Astrocyte (in vitro differentiated cells and primary cell): ENCODE measurements at regions not wholly inside any gene's neighbourhood (a gene's known extent, or its start where the extent isn't known, plus 50 kb on each side); places are given as distances from the start of the nearest gene placed in this dataset.
A peak's percentile ranks its signal among the peaks of the same experiment; 100 is the strongest.

Source experiments
- DNase-seq: peaks from one replicate; pipeline ENCODE4 v3.0.0-alpha.2; 2010; ENCODE audit warnings: low read depth
- FAIRE-seq: peaks from 2 replicates; lab custom pipeline; 2011; peaks lifted over from hg19 to GRCh38; lab: Jason Lieb, UNC
- H2AFZ ChIP-seq: 2 replicates; pipeline ENCODE4 v1.6.0; 2012; ENCODE audit warnings: low read depth, low read length, inconsistent platforms
- H3K27ac ChIP-seq: 2 replicates; pipeline ENCODE4 v1.5.1; 2011; ENCODE audit warnings: low read depth, low read length, inconsistent platforms
- H3K27me3 ChIP-seq: 2 replicates; pipeline ENCODE4 v1.6.0; 2011; ENCODE audit warnings: low read length, inconsistent platforms; ENCODE audit not compliant: insufficient read depth
- H3K36me3 ChIP-seq: 2 replicates; pipeline ENCODE4 v1.5.1; 2011; ENCODE audit warnings: low read length, inconsistent platforms; ENCODE audit not compliant: insufficient read depth
- H3K4me1 ChIP-seq: 2 replicates; pipeline ENCODE4 v1.5.1; 2011; ENCODE audit warnings: low read length, inconsistent platforms; ENCODE audit not compliant: insufficient read depth
- H3K4me2 ChIP-seq: 2 replicates; pipeline ENCODE4 v1.6.0; 2012; ENCODE audit warnings: low read length, inconsistent platforms
- H3K4me3 ChIP-seq: 2 replicates; pipeline ENCODE4 v1.5.1; 2011; ENCODE audit warnings: low read depth, mild to moderate bottlenecking, low read length, inconsistent platforms; ENCODE audit not compliant: insufficient read depth
- H3K79me2 ChIP-seq: 2 replicates; pipeline ENCODE4 v1.6.0; 2012; ENCODE audit warnings: mild to moderate bottlenecking, low read length, inconsistent platforms; ENCODE audit not compliant: insufficient read depth
- H3K9ac ChIP-seq: 2 replicates; pipeline ENCODE4 v1.6.0; 2012; ENCODE audit warnings: mild to moderate bottlenecking, low read length, inconsistent platforms
- H3K9me3 ChIP-seq: 2 replicates; pipeline ENCODE4 v1.5.1; 2012; ENCODE audit warnings: low read depth, mild to moderate bottlenecking, low read length, inconsistent platforms; ENCODE audit not compliant: insufficient read depth
- H4K20me1 ChIP-seq: 2 replicates; pipeline ENCODE4 v1.6.0; 2012; ENCODE audit warnings: low read length, inconsistent platforms; ENCODE audit not compliant: insufficient read depth
- H3K27ac Mint-ChIP-seq: one replicate; pipeline ENCODE4 v1.8.0; 2021; ENCODE audit warnings: mild to moderate bottlenecking, mixed read lengths; ENCODE audit not compliant: unreplicated experiment
- H3K27me3 Mint-ChIP-seq: one replicate; pipeline ENCODE4 v1.8.0; 2021; ENCODE audit warnings: low read depth, mixed read lengths; ENCODE audit not compliant: unreplicated experiment
- H3K36me3 Mint-ChIP-seq: one replicate; pipeline ENCODE4 v1.8.0; 2021; ENCODE audit warnings: low read depth, mixed read lengths; ENCODE audit not compliant: unreplicated experiment
- H3K4me1 Mint-ChIP-seq: one replicate; pipeline ENCODE4 v1.8.0; 2021; ENCODE audit warnings: low read depth, mixed read lengths; ENCODE audit not compliant: unreplicated experiment
- H3K4me3 Mint-ChIP-seq: one replicate; pipeline ENCODE4 v1.8.0; 2021; ENCODE audit warnings: mild to moderate bottlenecking, moderate library complexity, mixed read lengths; ENCODE audit not compliant: unreplicated experiment
- H3K9me3 Mint-ChIP-seq: one replicate; pipeline ENCODE4 v1.8.0; 2021; ENCODE audit warnings: mild to moderate bottlenecking, mixed read lengths; ENCODE audit not compliant: unreplicated experiment
- CTCF ChIP-seq: IDR thresholded peaks from 2 replicates; pipeline ENCODE4 v1.5.1; 2011; ENCODE audit warnings: low read depth, mild to moderate bottlenecking, inconsistent platforms, low read length, moderate library complexity; ENCODE audit not compliant: insufficient read depth
- EZH2 ChIP-seq: IDR thresholded peaks from 2 replicates; pipeline ENCODE4 v1.6.1; 2012; ENCODE audit warnings: mild to moderate bottlenecking, low read length, inconsistent platforms; ENCODE audit not compliant: insufficient read depth

DNA sequence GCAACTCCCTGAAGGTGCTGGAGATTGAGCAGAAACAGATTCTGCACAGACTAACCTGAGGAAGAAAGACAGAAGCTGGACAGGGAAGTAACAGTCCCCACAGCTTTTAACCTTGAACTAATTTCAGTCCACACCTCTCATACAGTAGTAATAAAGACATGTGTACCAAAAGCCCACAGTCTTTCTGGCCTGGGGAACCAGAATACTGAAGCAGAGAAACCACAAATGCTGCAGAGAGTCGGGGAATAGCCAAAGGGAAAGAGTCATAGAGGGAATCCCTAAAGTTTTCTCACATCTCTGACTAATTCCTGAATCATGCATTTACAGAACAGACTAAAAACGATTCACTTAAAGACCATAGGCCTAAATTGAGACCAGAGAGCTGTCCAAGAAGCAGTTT is 503.4 kb upstream of the NECTIN3 start:
- Histone ChIP-seq H3K4me1 (peaks cover 11% of the 10 kb centered on the region), H3K9ac (peak overlapping the region; percentile 28), H3K36me3 (no peaks in the 10 kb centered on the region), H4K20me1 (no peaks in the 10 kb centered on the region), H3K27me3 (no peaks in the 10 kb centered on the region), H3K9me3 (no peaks in the 10 kb centered on the region), H3K4me3 (no peak overlapping the region), H3K4me2 (peak overlapping the region; percentile 61), H3K27ac (peak overlapping the region; percentile 61), H3K79me2 (no peaks in the 10 kb centered on the region), H2AFZ (no peak overlapping the region)
- peak; percentile 92 for DNase-seq
- no peaks in the 10 kb centered on the region for H3K9me3 Mint-ChIP-seq
- H3K36me3 Mint-ChIP-seq, result no peaks in the 10 kb centered on the region
- H3K4me3 Mint-ChIP-seq, result no peak overlapping the region
- peaks cover 24% of the 10 kb centered on the region for H3K4me1 Mint-ChIP-seq
- no peak for TF ChIP-seq EZH2
- TF ChIP-seq CTCF, result no peak
- H3K27ac Mint-ChIP-seq, result peak overlapping the region; percentile 73
- peak; percentile 99 for FAIRE-seq
- no peaks in the 10 kb centered on the region for H3K27me3 Mint-ChIP-seq

DNA sequence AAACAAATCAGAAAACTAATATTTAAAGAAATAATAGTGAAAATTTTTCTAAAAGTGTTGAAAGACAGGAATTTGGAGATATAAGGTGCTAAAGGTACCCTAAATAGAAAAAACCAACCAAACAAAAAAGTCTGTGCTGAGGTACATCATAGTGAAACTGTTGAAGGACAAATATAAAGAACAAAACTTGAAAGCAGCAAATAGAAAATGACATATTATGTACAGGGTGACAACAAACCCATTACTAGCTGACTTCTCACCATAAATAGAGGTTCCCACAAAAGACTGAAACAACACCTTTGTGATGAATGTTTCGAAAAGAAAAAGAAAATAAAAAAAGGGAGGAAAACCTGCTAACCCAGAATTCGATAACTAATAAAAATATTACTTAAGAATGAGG is 502.5 kb upstream of the NECTIN3 start:
- no peaks in the 10 kb centered on the region for H3K36me3 Mint-ChIP-seq
- H3K27ac ChIP-seq, result peak overlapping the region; percentile 61
- H4K20me1 ChIP-seq, result no peaks in the 10 kb centered on the region
- peak overlapping the region; percentile 18 for H3K27ac Mint-ChIP-seq
- no peaks in the 10 kb centered on the region for H3K36me3 ChIP-seq
- H3K4me3 Mint-ChIP-seq, result no peak overlapping the region
- H3K4me1 ChIP-seq, result peaks cover 11% of the 10 kb centered on the region
- no peak overlapping the region for H3K4me3 ChIP-seq
- H3K27me3 Mint-ChIP-seq, result no peaks in the 10 kb centered on the region
- no peaks in the 10 kb centered on the region for H3K27me3 ChIP-seq
- no peak for DNase-seq
- H3K9ac ChIP-seq, result no peak overlapping the region
- H2AFZ ChIP-seq, result no peak overlapping the region
- H3K79me2 ChIP-seq, result no peaks in the 10 kb centered on the region
- H3K4me1 Mint-ChIP-seq, result peaks cover 24% of the 10 kb centered on the region
- no peak overlapping the region for H3K4me2 ChIP-seq
- TF ChIP-seq EZH2 (no peak), CTCF (no peak)
- no peaks in the 10 kb centered on the region for H3K9me3 Mint-ChIP-seq
- H3K9me3 ChIP-seq, result no peaks in the 10 kb centered on the region
- no peak for FAIRE-seq

DNA sequence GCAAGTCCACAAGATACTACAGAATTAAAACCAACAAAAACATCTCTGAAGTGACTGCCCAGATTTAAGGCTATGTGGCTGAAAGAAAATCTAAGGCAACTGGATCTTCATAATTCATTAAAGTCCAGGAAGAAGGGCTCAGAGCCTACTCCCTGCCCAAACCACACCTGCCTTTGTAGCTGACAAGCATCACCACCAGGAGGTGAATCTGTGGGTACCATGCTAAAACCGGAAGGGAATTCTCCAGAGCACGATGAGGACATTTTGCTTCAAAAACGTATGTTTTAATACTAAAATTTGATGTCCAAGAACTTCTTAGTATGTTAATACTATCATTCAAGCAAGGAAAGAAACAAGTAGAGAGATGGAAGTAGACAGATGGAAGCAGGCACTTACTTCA is 495.9 kb upstream of the NECTIN3 start:
- Histone ChIP-seq H3K4me2 (no peak overlapping the region), H3K4me3 (no peak overlapping the region), H4K20me1 (no peaks in the 10 kb centered on the region), H3K4me1 (peaks cover 17% of the 10 kb centered on the region), H3K36me3 (no peaks in the 10 kb centered on the region), H3K27ac (no peak overlapping the region), H3K79me2 (no peaks in the 10 kb centered on the region), H2AFZ (no peak overlapping the region), H3K9ac (no peak overlapping the region), H3K9me3 (no peaks in the 10 kb centered on the region), H3K27me3 (no peaks in the 10 kb centered on the region)
- Mint-ChIP-seq H3K9me3 (no peaks in the 10 kb centered on the region), H3K36me3 (no peaks in the 10 kb centered on the region), H3K27ac (peak overlapping the region; percentile 58), H3K27me3 (no peaks in the 10 kb centered on the region), H3K4me1 (peaks cover 29% of the 10 kb centered on the region), H3K4me3 (no peak overlapping the region)
- DNase-seq (no peak), FAIRE-seq (no peak)
- TF ChIP-seq CTCF, result no peak
- TF ChIP-seq EZH2, result no peak
